HG03432 (cell line): ENCODE measurements at regions not wholly inside any gene's neighbourhood (a gene's known extent, or its start where the extent isn't known, plus 50 kb on each side); places are given as distances from the start of the nearest gene placed in this dataset.
A peak's percentile ranks its signal among the peaks of the same experiment; 100 is the strongest.

Source experiments
- ATAC-seq: cut with Tn5 transposase; IDR thresholded peaks from one replicate; pipeline ENCODE4 v1.9.1; 2021; ENCODE audit warnings: mild to moderate bottlenecking, moderate library complexity; ENCODE audit not compliant: unreplicated experiment

GRCh38 chr3:40593351-40593750, 68.6 kb downstream of the ZNF621 start:
- no peak for ATAC-seq

GRCh38 chr3:40597441-40597840, 72.7 kb downstream of the ZNF621 start:
- ATAC-seq = no peak

- no peak for ATAC-seq
Observed at GRCh38 chr3:40598338-40598737, 73.6 kb downstream of the ZNF621 start.

- ATAC-seq = no peak
Observed at GRCh38 chr3:40598962-40599361, 74.2 kb downstream of the ZNF621 start.

GRCh38 chr3:40602778-40603385, 78.1 kb downstream of the ZNF621 start:
- ATAC-seq = no peak

- ATAC-seq = no peak
Observed at GRCh38 chr3:40605960-40606359, 81.2 kb downstream of the ZNF621 start.

GRCh38 chr3:40608091-40608490, 83.3 kb downstream of the ZNF621 start:
- ATAC-seq = no peak

GRCh38 chr3:40613306-40613705, 88.5 kb downstream of the ZNF621 start:
- no peak for ATAC-seq

- no peak for ATAC-seq
Observed at GRCh38 chr3:40615110-40615915, 90.6 kb downstream of the ZNF621 start.

GRCh38 chr3:40615918-40616819, 91.4 kb downstream of the ZNF621 start:
- ATAC-seq = no peak

GRCh38 chr3:40617084-40617483, 92.3 kb downstream of the ZNF621 start:
- ATAC-seq = no peak

GRCh38 chr3:40618158-40618557, 93.4 kb downstream of the ZNF621 start:
- ATAC-seq = no peak

GRCh38 chr3:40620151-40620550, 95.4 kb downstream of the ZNF621 start:
- ATAC-seq = no peak

- ATAC-seq = no peak
Observed at GRCh38 chr3:40621252-40621651, 96.5 kb downstream of the ZNF621 start.

- peak; percentile 90 for ATAC-seq
Observed at GRCh38 chr3:40623567-40623966, 98.8 kb downstream of the ZNF621 start.

- ATAC-seq = no peak
Observed at GRCh38 chr3:40624189-40624769, 99.5 kb downstream of the ZNF621 start.

GRCh38 chr3:40627095-40627494, 102.3 kb downstream of the ZNF621 start:
- no peak for ATAC-seq

- ATAC-seq = no peak
Observed at GRCh38 chr3:40628984-40629383, 104.2 kb downstream of the ZNF621 start.

GRCh38 chr3:40631341-40631995, 106.7 kb downstream of the ZNF621 start:
- ATAC-seq = no peak

- no peak for ATAC-seq
Observed at GRCh38 chr3:40637906-40638305, 113.1 kb downstream of the ZNF621 start.

- ATAC-seq = no peak
Observed at GRCh38 chr3:40639006-40639405, 114.2 kb downstream of the ZNF621 start.
